HT1080 (cell line): ENCODE measurements at regions not wholly inside any gene's neighbourhood (a gene's known extent, or its start where the extent isn't known, plus 50 kb on each side); places are given as distances from the start of the nearest gene placed in this dataset.
"Not testable (repeated sequence)": the region's sequence is repeated elsewhere in the genome, so short reads cannot be mapped to it uniquely, and the experiment has no call there.

ENCODE experiments used
- DNase-seq: peaks from one replicate; pipeline ENCODE4 v3.0.0-alpha.2; 2015; ENCODE audit warnings: low read depth

GRCh38 chr5:34188001-34188822 lies 145.2 kb upstream of the C1QTNF3 start:
- peak; percentile 43 for DNase-seq

DNA sequence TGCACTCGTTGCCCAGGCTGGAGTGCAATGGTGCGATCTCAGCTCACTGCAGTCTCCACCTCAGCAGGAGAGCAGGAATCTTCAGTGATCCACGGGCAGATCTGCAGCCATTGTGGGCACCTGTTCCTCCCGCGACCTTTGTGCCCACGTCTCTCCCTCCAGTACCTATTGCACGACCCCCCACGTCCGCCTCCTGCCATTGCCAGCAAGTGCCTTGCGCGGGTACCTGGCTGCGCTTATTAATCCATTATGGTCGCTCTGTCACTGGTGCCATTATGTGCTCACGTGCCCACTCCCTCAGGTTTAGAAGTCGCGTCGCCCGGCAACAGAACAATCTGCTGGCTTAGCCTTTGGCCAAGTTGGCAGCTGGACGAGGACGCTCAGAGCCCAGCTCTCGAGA lies 146.2 kb upstream of the C1QTNF3 start:
- DNase-seq, result not testable (repeated sequence)

GRCh38 chr5:34189752-34190411 lies 146.9 kb upstream of the C1QTNF3 start:
- peak; percentile 5 for DNase-seq

DNA sequence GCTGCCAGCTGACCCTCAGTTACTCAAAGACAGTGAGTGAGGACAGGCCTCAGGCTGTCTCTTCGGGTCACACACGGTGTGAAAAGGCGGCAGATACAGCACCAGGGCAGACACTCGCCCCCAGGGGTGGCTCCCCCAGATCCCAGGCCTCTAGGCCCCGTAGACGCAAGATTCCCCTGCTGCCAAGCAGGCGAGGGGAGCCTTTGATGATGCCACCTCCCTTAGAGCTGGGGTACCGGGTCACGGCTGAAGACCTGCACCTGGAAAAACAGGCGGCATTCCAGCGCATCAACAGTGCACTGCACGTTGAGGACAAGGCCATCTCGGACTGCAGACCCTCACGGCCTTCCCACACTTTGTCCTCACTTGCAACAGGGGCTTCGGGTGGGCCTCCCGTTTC lies 147.5 kb upstream of the C1QTNF3 start:
- DNase-seq, result peak; percentile 3

- peak; percentile 4 for DNase-seq
Measured at GRCh38 chr5:34191279-34191744, 148.3 kb upstream of the C1QTNF3 start.

DNA sequence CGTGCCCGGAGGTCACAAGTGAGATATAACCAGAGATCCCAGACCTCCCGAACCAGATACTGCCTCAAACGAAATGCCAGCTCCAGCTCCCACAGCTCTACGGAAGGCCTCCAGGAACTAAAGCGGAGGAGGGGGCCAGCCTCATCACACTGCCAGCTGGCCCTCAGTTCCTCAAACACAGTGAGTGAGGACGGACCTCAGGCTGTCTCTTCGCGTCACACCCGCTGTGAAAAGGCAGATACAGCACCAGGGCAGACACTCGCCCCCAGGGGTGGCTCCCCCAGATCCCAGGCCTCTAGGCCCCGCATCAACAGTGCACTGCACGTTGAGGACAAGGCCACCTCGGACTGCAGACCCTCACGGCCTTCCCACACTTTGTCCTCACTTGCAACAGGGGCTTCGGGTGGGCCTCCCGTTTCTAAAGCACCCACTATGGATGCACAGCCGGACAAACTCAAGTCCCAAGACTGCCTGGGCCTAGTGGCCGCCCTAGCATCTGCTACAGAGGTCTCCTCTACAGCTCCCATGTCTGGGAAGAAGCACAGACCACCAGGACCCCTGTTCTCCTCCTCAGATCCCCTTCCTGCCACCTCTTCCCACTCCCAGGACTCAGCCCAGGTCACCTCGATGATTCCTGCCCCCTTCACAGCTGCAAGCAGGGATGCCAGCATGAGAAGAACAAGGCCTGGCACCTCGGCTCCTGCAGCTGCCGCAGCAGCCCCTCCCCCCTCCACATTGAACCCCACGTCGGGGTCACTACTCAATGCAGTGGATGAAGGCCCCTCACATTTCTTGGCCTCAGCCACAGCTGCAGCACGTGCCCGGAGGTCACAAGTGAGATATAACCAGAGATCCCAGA lies 149.3 kb upstream of the C1QTNF3 start:
- DNase-seq, result peak; percentile 11

GRCh38 chr5:34192923-34193262 lies 149.9 kb upstream of the C1QTNF3 start:
- not testable (repeated sequence) for DNase-seq

DNA sequence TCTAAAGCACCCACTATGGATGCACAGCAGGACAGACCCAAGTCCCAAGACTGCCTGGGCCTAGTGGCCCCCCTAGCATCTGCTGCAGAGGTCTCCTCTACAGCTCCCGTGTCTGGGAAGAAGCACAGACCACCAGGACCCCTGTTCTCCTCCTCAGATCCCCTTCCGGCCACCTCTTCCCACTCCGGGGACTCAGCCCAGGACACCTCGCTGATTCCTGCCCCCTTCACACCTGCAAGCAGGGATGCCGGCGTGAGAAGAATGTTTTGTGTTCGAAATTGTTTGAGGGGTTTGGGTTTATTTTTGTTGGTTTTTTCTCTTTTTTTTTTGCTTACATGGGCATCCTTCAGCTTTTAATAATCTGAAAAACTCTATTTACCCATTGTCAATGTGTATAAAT lies 150.3 kb upstream of the C1QTNF3 start:
- not testable (repeated sequence) for DNase-seq

- peak; percentile 6 for DNase-seq
Measured at GRCh38 chr5:34193804-34194203, 150.8 kb upstream of the C1QTNF3 start.

DNA sequence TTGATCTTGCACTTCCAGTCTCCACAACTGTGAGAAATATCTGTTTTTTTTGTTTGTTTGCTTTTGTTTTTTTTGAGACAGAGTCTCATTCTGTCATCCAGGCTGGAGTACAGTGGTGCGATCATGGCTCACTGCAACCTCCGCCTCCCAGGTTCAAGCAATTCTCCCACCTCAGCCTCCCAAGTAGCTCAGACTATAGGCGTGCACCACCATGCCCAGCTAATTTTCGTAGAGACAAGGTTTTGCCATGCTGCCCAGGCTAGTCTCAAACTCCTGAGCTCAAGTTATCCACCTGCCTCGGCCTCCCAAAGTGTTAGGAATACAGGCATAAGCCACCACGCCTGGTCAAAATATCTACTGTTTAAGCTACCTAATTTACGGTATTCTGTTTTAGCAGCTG lies 153.1 kb upstream of the C1QTNF3 start:
- not testable (repeated sequence) for DNase-seq

GRCh38 chr5:34205347-34205746 lies 162.3 kb upstream of the C1QTNF3 start:
- DNase-seq, result not testable (repeated sequence)

DNA sequence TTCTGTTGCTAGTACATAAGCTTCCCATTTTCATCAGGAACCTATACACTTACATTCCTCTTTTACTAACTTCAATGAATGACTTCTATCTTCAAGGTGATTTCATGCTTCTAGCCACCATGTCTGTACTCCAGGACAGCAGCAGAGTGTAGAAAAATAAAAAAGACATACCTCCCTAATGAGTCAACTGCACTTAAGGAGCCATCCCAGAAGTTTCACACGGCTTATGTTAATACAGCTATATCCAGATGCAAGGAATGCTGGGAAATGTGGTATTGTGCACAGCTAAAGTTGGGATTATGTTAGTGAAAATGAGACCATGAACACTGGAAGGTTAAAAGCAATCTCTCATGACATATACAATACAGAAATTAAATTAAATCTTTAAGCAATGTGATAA lies 174.4 kb upstream of the C1QTNF3 start:
- peak; percentile 75 for DNase-seq

- not testable (repeated sequence) for DNase-seq
Measured at GRCh38 chr5:34221329-34222073, 178.5 kb upstream of the C1QTNF3 start.

DNA sequence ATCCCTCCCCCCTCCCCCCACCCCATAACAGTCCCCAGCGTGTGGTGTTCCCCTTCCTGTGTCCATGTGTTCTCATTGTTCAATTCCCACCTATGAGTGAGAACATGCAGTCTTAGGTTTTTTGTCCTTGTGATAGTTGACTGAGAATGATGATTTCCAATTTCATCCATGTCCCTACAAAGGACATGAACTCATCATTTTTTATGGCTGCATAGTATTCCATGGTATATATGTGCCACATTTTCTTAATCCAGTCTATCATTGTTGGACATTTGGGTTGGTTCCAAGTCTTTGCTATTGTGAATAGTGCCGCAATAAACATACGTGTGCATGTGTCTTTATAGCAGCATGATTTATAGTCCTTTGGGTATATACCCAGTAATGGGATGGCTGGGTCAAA lies 180.1 kb upstream of the C1QTNF3 start:
- DNase-seq, result not testable (repeated sequence)

- not testable (repeated sequence) for DNase-seq
Measured at GRCh38 chr5:34230402-34230801, 187.4 kb upstream of the C1QTNF3 start.

DNA sequence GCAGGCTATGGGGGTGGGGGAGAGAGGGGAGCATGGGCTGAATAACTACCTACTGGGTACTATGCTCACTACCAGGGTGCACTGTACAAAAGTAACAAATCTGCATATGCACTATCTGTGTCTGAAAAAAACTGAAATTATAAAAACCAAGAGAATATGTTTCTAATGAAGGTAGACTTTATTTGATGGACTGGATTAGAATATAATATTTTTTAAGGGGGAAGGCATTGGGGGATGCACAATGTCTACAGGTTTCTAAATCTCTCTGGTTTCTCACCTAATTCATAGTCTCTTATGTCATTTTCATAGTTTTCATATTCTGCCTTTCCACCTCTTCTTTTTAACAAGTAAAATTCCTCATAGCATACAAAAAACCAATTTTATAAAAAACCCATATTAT lies 200.8 kb upstream of the C1QTNF3 start:
- DNase-seq, result not testable (repeated sequence)

- peak; percentile 48 for DNase-seq
Measured at GRCh38 chr5:34244281-34245031, 201.4 kb upstream of the C1QTNF3 start.

DNA sequence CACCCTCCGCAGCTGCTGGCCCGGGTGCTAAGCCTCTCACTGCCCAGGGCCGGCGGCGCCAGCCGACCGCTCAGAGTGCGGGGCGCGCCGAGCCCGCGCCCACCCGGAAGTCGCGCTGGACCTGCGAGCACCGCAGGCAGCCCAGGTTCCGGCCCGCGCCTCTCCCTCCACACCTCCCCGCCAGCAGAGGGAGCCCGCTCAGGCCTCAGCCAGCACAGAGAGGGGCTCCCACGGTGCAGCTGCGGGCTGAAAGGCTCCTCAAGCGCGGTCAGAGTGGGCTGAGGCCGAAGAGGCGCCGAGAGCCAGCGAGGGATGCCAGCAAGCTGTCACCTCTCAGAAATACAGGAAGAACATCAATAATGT lies 202.0 kb upstream of the C1QTNF3 start:
- peak; percentile 21 for DNase-seq

DNA sequence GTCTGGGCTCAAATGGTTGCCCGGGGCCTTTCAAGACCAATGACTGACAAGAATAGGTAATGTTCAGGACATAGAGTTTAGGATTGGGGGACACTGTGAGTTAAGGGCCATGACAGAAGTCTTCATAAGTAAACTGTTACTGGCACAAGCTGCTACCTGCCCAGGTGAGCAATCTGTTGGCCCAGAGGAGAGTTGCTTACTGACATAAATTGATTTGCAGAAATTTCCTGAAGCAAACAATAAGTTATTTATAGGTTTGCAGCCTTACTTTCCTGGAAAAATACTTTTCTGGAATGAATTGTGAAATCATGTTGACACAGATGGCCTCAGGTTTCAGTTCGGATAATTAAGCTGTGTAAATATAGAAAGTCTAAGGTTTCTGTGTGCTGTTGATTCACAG lies 202.8 kb upstream of the C1QTNF3 start:
- not testable (repeated sequence) for DNase-seq

- DNase-seq, result not testable (repeated sequence)
Measured at GRCh38 chr5:34258598-34258997, 215.6 kb upstream of the C1QTNF3 start.
